NOMO-1 treated with dmso at 0.1 percent for 144 hours (cell line): ENCODE measurements at regions not wholly inside any gene's neighbourhood (a gene's known extent, or its start where the extent isn't known, plus 50 kb on each side); places are given as distances from the start of the nearest gene placed in this dataset.

Experiments
- DNase-seq: peaks from one replicate; lab custom pipeline; 2025; ENCODE audit not compliant: unreplicated experiment; lab: John Stamatoyannopoulos, UW

DNA sequence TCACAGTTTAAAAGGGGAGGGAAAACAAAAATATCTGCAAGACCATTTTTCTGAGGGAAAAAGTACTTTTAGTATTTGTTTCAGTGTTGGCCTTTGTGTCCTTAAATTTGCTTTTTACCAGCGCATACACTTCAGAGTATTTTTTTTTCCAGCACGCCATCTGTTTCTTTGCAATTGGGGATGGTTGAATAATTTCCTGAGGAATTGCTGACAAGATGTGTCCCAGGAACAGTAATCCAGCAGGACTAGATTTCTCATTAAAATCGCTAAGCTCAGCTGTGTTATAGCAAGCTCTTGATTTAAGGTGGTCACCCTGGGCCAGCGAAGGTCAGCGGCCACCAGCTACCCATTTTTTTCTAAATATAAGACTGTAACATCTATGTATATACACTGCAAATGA is 156.9 kb upstream of the RHOBTB1 start:
- DNase-seq = no peak

DNA sequence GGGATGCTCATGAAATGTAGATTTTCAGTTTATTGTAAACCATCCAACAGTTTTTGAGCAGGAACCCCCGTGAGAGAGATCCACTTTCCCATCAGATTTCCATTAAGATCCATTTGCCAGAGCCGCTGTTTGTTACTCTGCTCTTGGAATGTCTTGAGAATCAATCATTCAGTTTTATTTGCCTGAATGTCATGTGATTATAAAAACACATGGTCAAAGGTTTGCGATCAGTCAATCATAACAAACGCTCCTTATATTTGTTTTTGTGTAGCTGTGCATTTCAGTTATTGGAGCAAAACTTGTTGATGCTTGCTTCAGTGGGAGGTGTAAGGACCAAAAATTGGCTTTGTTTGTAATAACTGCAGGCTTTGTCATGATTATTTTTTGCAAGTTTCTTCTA is 155.8 kb upstream of the RHOBTB1 start:
- DNase-seq = no peak

DNA sequence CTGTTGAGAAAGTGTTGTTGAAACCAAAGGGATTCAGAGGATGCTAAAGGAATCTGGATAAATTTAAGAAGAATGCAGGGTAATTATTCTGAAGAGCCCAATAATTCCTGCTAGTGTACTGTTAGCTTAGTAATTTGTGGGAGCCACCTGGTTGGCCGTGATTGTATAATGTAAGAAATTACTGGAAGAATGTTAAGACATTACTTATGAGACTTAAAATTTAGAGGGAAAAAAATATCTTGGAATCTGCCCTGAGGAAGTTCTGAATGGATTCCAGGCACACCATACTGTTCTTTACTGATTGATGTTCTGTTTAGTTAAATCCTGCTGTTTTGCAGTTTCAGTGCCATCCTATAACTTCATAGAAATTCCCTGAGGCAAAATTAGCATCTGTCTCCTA is 155.0 kb upstream of the RHOBTB1 start:
- no peak for DNase-seq

DNA sequence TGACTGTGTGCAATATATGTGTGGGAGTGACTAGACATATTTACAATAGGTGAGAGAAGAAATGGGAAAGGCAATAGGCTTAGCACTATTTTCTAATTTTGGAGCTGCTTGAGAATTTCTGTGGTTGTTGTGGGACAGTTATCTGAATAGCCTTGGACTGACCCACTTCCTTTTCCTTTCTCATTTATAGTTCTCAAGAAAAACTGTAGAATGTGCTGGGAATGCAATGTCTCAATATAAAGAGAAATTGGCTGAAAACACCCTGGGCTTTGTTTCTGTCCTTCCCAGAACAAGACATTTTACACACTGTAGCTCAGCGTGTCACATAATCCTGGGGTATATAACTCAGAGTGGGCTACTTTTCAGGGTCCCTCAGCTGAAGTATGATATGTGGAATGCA is 153.0 kb upstream of the RHOBTB1 start:
- no peak for DNase-seq

DNA sequence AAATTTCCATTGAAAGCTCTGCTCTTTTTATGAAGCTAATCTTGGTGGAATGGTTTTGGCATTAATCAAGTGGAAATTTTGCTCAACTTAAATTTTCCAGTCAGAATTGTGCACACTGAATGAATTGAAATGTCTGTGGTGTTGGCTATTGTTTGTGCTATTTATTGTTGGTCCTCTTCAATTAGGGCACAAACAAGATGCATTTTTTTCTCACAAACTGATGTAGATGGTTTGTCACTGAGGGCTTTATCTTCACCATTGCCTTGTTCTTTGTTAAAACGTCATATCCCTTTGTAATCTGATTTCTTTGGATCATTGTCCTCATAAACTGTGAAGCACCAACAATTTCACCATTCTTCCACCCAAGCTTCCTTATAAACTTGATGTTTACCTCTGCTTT is 152.1 kb upstream of the RHOBTB1 start:
- DNase-seq = no peak

DNA sequence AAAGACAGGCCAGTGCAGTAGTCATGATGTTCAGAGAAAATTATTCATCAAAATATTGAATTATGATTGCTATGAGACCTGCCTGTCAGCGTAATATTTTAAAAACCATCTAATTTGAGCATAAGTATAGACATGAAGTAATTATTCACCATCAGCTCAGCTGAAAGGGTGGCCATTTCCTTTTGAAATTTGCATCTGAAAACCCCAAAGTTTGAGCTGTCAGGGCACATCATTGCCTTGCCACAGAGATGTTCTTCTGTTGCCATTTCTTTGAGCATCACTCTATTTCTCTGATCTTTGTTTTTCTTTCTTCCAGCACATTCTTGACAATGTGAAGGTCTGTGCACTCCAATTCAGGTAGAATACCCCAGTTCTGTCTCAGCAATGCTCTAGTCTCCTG is 147.5 kb upstream of the RHOBTB1 start:
- DNase-seq = no peak

DNA sequence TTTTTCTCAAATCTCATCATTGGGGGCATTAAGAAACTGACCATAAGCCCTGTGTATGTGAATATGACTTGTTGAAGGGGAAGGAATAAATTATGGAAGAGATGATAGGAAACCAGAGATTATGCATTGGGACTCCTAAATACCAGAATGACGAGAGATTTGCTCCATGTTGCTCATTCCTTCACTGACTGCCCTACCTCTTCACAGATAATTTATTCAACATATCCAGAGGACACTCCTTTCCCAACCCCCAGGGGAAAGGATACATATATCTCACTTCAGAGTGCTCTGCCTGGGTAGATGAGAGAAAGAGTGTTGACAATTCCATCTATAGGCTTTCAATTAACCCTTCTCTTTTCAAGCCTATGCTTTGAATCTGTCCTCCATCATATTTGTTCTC is 145.3 kb upstream of the RHOBTB1 start:
- no peak for DNase-seq

DNA sequence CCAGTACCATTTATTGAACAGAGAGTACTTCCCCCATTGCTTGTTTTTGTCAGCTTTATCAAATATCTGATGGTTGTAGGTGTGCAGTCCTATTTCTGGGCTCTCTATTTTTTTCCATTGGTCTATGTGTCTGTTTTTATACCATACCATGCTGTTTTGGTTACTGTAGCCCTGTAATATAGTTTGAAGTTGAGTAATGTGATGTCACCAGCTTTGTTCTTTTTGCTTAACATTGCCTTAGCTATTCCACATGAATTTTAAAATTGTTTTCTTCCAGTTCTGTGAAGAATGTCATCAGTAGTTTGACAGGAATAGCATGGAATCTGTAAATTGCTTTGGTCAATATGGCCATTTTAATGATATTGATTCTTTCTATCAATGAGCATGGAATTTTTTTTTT is 140.5 kb upstream of the RHOBTB1 start:
- DNase-seq = no peak

DNA sequence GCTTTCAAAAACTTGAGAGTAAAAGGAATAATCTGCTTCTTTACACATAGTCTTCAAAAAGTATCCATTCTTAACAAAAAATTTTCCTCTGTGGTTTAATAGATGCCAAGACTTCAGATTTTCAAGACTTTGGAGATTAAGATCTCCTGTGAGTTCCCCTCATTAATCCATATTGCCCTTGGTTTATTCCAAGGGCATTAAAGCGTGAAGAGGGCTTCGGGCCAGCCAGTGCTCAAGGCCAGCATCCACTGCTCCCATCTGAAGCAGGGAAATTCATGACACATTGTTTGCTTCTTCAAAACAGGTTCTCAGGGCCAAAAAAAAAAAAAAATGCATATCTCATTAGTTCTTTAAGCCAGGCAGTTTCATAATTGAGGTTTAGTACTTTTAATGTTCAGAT is 137.3 kb upstream of the RHOBTB1 start:
- DNase-seq = no peak

DNA sequence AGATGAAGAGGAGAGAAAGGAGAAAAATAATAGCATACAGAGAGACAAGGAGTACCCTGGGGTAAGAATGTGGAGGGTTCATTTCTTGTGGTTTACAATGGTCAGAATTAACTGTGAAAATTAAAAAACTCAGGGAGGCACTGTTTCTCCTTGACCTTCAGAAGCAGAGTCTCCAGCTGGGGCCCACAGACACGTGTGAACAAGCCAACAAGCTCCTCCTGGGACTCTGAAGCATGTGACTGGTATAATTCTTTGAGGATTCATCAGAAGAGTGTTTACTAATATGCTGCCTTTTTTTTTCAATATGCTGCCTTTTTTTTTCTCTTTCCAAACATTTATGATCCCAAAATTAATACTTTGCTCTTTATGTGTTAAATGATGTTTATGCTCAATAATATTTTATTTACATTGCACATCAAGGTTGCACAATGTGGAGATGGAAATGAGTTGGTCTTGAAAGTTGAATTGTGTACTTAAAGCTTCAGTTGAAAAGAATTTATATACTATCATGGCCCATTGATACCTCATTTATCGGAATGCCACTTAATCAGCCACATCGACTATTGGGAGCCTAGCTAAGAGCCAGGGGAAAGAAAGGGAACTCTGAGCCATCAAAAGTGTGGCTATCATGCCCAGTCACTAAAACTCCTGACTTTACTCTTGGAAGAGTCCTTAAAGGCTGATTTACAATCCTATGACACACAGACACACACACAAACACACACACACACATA is 134.7 kb upstream of the RHOBTB1 start:
- DNase-seq = no peak

DNA sequence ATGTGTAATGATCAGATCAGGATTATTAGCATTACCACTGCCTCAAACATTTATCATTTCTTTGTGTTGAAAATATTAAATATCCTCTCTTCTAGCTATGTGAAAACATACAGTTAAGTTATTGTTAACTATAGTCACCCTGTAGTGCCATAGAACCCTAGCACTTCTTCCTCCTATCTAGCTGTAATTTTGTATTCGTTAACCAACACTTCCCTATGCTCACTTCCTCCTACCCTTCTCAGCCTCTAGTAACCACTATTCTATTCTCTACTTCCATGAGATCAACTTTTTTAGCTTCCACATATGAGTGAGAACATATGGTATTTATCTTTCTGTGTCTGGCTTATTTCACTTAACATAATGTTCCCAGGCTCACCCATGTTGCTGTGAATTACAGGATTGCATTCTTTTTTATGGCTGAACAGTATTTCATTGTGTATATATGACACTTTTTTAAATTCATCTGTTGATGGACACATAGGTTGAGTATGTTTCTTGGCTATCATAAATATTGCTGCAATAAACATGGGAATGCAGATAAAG is 132.7 kb upstream of the RHOBTB1 start:
- DNase-seq = no peak

DNA sequence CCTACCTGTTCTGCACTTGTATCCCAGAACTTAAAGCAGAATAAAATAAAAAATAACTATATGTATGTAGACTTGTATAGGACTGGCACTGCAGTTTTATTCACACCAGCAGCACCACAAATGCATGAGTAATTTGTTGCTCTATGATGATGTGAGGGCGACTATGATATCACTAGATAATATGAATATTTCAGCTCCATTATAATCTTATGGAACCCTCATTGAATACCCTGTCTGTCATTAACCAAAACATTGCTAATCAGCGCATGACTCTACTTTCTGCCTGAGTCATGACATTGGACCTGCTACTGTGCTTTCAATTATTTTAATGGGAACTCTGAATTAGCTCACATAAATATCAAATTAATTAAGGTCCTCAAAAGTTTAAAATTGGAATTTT is 129.4 kb upstream of the RHOBTB1 start:
- DNase-seq = no peak

DNA sequence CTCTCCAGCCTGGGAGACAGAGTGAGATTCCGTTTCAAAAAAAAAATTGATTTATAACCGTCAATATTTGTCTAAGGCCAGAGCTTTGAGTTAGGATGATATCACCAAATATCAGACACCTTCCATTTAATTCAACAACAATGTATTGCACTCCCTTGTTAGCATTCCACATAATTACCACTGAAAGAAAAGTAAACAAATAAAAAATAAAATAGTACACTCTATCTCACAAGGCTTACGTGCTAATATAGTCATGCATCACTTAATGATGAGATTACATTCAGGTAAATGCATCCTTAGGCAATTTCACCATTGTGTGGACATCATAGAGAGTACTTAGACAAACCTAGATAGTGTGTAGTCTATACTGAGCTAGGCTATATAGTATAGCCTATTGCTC is 127.6 kb upstream of the RHOBTB1 start:
- no peak for DNase-seq

DNA sequence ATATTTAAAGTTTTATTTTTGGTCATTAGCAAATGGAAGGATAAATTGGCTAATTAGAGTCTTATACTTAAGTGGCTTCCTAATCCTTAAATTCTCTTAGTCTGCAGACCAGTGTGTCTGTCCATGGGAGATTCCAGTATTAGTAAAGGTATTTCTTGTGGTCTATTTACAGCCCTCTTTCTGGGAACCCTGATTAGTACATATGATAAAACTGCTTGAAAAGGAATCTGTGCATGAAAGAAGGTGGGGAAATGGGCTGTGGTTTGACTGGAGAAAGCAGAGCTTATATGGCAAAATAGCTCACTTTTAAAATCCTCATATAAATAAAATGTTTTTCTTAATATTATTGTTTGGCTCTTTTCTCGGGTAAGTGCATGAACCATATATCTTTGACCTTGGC is 124.5 kb upstream of the RHOBTB1 start:
- DNase-seq = no peak

DNA sequence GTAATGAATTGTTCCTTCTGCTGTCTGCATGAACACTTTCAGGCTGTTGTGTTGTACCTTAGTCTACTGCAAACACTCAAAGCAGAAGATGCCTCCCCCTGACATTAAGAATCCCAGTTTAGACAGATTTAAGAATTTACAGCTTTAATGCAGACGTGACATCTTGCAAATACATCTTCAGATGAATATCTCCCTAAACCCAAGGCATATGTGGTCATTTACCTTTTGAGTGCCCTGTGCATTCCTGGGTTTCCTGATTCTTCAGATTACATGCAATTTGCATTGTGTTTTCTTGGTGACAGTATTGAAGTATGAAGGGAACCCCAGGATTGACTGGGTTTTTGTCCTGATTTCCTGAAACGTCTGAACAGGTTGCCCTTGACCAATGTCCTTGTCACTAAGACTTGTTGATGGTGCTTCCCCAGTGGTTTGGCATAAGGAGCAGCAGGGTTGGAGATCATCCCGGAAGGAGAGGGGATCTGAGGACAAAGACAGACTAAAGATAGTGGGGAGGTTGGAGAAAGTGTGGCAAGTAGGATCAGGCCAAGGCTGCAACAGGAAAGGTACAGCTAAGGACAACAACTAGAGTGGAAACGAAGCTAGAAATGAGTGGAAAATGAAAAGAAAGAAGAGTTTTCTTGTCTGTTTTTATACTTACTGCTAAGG is 123.8 kb upstream of the RHOBTB1 start:
- DNase-seq = no peak

DNA sequence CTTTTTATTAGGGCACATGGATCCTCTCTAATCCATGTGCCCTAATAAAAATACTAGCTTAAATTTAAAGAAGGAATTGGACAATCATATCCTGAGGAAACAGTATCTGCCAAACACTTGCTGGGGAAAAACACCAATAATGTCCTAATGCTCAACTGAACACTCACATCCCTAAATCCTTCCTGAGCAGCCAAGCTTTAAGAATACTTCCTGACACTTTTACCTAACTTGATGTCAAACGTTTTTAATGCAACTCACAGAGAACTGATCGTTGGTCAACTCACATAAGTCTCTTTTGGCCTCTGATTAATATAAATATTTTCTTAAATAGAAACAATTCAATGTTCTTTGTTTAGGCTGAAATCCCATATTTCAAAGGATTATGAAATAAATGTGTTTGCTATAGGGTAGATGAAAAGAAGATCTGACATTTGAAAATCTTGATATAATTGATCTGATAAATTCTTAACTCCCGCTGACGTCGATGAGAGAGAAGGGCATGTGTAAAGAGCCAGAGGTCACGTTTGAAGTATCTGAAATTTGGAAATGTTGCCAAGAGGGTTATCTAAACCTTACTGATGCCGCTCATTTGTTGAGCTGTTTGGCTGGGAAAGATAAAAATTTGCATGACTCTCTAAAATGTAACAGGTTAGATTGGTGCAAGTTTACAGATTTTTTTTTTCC is 122.8 kb upstream of the RHOBTB1 start:
- DNase-seq = no peak

DNA sequence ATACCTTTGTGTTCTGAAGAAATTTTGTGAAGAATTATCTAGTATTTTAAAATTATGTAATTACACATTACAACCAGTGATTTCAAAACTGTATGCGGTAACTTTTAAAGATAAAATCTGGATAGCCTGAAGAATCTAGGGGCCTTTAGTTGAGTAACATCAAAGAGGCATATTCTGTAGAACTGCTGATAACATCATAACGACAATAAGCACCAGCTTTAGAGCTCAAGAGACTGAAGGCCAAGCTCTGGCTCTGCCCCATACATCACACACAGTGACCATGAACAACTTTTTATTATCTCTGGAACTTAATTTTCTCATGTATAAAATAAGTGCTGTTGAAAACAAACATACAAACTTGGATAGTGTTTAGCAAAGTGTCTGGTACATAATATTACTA is 121.1 kb upstream of the RHOBTB1 start:
- DNase-seq = no peak

DNA sequence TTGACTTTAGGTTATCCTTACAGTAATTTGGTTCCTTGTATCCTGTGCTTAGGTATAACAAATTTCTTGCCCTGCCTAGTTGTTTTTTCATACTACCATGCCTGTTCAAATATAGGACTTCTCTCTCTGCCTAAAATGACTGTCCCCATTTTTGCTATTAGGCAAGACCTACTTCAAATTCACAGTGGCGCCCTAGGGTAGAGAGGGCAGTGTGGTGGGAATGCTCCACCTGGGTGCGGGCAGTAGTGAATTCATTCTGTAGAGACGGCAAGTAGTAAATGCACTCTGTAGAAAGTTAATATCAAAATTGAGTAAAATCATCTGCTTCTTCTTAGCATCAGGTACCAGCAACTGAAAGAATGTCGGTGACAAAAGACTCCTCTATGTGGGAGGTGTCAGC is 120.4 kb upstream of the RHOBTB1 start:
- no peak for DNase-seq

DNA sequence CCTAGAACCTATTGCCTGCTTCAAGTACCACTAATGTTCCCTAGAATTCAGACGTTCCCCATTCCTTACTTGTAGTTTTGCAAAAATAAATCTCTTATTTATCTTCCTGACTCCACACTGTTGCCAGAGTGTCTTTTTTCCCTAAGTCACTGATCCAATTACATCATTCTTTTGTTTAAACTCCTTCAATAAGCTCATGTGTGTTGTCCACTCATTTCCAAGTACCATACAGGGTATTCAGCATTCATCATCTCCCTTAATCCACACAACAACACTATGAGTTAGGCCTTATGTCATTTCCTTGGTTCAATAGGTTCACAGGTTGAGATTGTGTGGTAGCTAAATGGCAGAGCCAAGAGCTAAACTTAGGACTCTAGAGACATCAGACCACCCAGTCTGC is 119.9 kb upstream of the RHOBTB1 start:
- no peak for DNase-seq

DNA sequence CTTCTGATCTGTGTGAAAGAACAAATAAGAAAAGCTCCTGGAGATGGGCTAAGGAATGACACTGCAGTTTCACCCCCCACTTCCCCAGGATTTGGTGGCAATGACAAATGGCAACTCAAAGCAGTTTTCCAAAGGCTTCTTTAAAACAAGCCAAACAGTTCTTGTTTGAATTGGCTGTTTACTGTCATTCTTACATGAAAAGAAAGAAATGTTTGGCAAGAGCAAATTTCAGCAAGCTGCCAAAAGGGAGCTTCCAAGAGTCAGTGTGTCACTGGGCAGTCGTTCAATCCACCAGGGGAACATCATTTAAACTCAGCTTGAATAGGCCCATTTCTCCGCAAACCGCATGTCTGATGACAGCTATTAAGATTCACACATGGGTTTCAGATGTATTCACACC is 119.0 kb upstream of the RHOBTB1 start:
- no peak for DNase-seq

DNA sequence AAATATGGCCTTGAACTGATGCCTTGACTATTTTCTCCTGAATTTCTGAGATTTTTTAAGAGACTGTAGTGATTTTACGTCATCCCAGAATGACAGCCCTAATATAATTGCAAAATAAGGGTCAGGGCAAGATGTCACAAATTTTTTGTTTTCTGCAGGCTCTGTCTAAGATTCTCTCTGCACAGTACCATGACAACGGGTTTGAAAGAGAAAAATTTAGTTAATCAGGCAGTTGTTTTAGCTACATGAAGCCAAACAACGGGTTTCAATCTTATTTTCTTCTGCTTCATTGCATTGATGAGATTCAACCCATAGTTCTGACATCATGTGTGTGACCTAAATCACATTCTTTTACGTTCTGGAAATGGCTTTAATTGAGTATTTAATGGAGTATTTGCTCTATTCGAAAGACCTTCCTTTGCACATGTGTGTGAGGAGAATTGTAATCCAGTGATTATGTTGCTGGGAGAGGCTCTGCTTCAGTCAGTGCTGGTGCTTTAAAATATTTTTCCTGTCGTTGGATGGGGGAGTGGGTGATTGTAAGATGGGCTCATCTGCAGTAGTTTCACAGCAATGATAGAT is 118.0 kb upstream of the RHOBTB1 start:
- DNase-seq = no peak

DNA sequence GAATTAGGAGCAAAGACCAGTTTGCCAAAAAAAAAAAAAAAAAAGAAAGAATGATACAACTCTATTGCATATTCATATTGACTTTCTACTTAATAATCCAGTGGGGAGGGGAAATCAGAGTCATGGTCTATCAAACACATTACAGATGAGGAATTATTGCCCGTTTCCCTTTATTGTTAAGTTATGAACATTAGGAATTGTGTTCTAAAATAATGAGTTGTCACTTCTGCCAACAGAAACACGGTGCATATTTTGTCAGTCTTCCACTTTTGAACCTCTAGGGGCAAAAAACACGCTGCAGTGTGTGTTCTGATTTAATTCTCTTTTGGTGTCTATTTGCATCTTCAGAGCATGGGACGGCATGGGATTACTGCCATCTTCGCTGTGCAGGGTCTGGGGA is 115.7 kb upstream of the RHOBTB1 start:
- DNase-seq = no peak
